ENCODE measurements at regions not wholly inside any gene's neighbourhood (a gene's known extent, or its start where the extent isn't known, plus 50 kb on each side); places are given as distances from the start of the nearest gene placed in this dataset.
A peak's percentile ranks its signal among the peaks of the same experiment; 100 is the strongest.
"Not testable (repeated sequence)": the region's sequence is repeated elsewhere in the genome, so short reads cannot be mapped to it uniquely, and the experiment has no call there.

DNA sequence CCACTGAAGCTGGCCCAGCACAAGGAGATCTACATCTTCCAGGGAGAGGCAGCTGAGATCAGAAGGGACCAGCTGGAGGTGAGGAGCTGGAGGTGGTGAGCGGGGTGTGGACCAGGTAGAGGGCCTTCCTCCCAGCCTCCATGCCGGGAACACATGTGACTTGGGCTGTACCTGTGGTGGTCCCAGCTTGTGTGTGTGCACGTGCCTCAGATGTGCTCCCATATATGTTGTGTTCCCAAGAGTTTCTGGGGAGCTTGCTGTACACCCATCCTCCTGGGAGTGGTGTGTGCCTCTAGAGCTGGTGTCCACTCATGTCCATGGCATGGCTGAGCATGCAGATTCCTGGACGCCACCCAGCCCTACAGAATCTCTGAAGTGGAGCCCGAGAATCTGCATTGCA is 183.7 kb upstream of the AKAP13 start:
- DNase-seq (ENCODE audit: low spot score), result not testable (repeated sequence)

DNA sequence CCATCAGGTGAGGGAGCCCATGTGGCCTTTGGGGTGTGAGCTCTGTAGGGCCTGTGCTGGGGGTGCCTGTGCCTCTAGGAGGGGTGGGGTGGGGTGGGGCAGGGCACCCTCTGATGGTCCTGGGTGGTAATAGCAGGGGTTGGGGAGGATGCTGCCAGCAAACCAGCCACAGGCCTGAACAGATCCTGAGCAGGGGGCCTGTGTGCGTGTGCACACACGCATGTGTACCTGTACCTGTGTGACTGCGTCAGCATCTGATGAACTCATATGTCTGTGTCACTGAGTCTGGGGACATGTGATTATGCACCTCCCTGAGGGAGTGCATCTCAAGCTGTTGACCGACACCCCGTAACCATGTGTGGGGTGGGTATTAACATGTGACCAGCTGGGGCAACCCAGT is 182.8 kb upstream of the AKAP13 start:
- DNase-seq (ENCODE audit: low spot score), result not testable (repeated sequence)

DNA sequence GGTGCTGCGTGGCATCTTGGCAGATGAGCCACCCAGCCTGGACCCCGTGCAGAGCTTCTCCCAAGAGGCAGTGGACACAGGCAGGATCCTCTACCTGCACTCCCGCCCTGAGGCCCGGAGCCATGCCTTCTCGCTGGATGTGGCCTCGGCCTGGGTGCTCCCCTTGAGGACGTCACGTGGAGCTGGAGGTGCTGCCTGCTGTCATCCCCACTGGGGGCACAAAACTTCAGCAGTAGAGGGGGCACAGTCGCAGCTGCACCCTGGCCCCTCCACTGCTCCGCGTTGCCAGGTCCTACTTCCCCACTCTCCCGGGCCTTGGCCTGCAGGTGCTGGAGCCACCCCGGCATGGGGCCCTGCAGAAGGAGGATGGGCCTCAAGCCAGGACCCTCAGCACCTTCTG is 182.0 kb upstream of the AKAP13 start:
- DNase-seq (ENCODE audit: low spot score), result not testable (repeated sequence)

DNA sequence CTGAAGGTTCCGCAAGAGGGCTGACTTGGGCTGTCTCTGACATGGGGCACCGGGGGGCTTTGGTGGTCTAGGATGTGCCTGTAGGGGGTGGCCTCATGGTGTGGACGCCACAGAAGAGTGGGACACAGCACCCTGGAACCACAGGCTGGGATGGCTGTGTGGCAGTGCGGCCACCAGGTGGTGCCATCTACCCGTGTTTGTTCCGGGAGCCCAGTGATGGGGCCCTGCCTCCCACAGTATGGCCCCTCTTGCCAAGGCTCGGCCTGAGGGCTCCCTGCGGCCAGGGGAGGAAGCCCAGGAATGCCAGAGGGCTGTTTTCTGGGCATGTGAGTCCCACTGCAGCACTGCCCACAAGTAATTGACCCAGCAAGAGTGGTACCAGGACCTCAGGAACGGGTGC is 180.2 kb upstream of the AKAP13 start:
- DNase-seq (ENCODE audit: low spot score), result not testable (repeated sequence)

DNA sequence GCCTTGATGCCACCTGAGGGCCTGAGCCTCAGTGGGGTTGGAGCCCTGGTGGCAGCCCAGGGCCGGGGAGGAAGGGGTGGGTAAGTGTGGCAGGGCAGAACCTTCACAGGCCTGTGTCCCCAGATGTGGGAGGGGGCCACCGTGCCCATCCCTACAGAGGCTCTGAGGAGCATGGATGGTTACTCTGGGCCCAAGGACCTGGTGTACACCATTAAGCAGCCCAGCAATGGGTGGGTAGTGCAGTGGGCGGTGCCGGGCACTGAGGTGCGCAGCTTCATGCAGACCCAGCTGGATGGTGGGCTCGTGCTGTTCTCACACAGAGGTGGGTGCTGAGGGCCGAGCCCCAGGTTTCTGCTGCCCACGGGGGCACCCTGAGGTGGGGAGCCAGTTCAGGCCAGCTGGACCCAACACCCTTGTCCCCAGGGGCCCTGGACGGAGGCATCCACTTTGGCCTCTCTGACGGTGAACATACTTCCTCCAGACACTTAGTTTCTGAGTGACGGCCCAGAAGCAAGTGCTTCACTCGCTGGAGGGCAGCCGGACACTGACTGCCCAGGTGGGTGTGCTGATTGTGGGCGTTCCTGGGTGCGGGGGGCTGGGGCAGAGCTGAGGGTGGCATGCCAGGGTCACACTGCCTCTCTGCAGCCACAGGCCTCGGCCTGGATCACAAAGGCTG is 179.1 kb upstream of the AKAP13 start:
- DNase-seq (ENCODE audit: low spot score), result not testable (repeated sequence)

DNA sequence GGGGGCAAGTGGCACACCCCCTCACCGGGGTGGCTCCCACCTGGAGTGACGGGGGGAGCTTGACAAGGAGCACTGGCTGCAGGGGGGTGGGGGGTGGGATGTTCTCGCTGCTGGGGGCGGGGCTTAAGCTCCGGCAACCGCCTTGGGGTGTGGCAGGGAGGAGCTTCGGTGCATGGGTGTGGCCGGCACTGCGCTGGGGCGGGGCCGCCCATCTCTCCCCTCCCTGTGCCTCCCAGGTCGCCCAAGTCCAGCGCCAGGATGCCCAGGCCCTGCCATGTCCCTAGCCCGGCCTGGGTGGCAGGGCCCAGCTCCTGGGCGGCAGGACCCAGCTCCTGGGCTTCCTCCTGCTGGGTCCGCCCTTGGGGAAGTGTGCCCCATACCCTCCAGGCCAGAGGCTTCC is 175.9 kb upstream of the AKAP13 start:
- DNase-seq (ENCODE audit: low spot score), result not testable (repeated sequence)

DNA sequence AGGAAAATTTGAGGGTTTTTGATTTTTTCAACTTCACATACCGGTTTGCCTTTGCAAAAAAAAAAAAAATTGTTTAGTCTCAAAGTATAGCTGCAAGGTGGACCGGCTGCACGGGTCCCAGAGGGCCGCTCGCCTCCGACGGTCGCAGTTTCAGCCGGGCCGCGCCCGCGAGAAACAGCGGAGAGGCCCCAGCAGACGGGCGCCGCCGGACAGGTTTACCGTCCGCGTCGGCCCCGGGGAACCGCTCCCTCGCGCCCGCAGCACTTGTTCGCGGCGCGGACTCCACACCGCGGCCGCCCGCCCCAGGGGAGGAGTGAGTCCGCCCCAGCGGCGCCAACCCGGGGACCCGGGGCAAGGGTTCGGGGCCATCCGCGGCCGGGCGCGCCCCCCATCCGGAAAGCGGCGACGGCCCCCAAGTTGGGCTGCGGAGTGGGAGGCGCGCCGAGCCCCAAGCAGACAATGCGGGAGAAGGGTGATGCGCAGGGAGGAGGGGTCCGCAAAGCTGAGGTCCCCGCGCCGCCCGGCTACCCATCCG is 146.5 kb upstream of the AKAP13 start:
- not testable (repeated sequence) for DNase-seq (ENCODE audit: low spot score)

DNA sequence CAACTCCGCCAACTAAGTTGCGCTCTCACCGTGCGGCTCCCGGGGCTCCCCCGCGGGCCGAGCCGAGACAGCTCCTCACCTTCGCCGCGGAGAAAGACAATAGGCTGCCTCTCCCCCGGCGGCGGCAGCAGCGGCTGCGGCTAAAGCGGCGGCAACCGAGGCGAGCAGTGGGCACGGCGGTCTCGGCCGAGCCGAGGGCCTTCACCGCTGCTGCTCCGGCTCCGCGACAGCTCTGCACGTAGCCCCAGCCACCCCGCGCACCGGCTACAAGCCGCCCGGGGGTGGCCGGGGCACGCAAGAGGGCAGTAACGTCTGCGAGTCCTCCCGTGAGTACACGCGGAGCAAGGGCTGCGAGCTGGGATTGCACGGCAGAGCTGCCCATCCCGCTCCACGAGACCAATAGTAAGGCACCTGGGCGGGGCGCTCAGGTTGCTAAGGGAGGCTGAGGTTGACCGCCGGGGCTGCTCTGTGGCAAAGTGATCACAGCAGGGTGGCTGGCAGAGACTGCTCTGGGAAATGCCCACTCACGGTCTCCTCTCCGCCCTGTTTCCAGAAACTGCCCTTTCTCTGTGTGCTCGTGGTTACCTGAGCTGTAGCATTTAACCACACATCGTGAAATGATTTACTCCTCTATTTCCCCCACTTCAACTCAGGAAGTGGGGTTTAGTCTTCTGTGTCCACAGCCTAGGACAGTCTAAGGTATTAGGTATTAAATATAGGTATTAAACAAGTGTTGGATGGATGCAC is 145.8 kb upstream of the AKAP13 start:
- not testable (repeated sequence) for DNase-seq (ENCODE audit: low spot score)

DNA sequence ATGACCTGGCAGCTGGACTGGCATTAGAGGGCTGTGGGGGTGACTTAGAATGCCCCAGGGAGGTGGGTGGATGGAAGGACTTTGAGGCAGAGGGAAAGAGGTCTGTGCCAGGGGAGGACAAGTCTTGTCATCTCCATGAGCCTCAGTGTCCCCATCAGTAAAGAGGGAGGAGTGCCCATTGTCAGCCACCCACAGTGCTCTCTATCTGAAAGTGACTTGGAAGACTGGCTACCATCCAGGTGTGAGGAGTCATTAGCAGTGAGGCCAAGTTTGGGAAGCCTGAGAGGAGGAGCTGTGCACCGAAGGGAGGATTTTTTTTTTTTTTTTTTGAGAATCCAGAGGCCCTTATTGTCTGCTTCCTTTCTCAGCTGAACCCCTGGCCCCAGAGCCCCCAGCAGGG is 136.3 kb upstream of the AKAP13 start:
- not testable (repeated sequence) for DNase-seq (ENCODE audit: low spot score)

DNA sequence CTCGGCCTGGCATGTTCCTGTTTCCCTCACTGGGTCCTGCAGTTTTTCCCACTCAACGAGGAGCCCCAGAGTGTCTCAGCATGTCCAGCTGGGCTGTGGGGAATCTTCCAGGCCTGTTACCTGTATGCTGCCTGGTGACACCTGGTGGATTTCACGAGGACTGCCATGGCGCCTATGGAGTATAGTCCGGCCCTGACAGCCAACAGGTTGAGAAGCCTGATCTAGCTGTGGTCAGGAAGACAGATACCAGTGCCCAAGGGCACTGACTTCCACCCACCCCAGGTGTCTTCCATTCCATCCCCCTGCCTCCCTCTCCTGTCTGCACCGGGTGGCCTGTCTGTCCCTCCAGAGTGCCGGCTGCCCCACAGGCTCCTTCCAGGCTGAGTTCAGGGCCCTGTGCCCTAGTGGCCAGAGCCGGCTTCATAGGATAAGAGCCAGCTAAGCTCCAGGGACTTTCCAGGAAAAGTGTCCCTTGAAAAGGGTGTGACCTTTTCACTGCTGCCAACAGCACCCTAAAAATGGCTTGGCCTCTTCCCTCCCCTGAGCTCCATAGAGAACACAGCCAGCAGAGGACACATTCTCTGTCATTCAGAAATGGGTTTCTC is 129.4 kb upstream of the AKAP13 start:
- peak; percentile 80 for DNase-seq (ENCODE audit: low spot score)

DNA sequence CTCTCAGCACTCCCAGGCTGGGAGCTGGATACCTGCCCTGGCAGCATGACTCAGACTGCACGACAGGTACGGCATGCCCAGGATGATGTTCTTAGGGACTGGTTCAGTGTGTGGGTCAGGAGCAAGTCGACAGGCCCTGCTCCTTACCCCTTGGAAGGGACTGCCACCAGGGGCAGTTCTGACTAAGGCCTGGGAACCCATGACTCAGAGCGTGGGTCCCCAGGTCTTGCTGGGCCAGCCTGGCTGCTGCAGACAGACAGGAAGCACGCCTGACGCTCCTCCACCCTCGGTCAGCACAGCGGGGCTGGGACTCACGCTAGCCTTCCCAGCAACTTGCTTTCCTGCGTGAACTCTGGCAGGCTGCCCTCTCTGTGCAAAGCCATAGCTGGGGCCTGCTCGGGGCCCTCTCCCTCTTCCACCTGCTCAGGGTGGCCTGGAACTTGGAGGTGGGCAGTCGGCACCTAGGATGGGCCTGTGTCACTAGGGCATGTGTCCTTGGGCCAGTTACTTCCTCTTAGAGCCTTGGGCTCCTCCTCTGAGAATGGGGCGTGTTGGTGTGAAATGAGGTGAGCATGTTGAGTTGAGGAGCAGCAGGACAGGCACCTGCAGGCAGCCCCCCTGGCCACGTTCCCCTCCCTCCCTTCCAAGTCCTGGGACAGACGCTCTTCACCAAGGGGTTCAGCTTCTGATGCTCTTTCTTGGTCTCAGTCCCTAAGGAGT is 127.0 kb upstream of the AKAP13 start:
- DNase-seq (ENCODE audit: low spot score), result peak; percentile 66

DNA sequence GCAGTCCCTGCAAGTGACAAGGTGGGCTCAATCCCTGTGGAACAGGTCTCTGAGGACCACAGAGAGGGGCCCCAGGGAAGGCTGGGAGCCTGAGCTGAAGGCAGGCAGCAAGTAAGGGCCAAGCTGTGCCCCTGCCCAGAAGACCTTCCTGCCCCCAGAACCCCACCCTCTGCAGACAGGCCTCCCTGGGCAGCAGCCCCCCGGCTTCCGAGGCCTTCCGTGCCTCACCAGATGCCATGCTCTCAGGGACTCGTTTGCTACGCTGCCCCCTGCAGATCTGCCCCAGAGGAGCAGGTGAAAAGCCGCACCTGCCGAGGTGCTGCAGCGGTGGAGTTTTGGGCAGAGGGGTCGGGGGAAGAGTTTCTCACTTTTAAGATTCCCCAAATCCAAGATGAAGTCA is 125.4 kb upstream of the AKAP13 start:
- not testable (repeated sequence) for DNase-seq (ENCODE audit: low spot score)

DNA sequence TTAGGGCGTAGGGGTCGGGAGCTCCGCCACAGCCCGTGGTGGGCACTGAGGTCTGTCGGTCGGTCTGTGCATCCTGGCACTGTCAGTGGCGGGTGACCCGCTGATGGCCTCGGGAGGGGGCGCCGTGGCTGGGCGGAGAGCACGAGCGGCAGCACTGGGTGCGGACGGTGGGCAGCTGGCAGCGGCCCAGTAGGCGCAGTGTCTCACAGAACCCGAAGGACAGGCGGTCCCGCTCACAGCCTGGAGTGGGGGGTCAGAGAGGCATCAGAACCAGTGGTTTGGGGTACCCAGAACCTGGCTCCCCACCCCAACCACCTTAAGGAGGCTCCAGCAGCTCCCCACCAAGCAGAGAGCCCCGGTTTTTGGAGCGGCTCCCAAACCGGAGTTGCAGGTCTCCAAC is 124.9 kb upstream of the AKAP13 start:
- not testable (repeated sequence) for DNase-seq (ENCODE audit: low spot score)

DNA sequence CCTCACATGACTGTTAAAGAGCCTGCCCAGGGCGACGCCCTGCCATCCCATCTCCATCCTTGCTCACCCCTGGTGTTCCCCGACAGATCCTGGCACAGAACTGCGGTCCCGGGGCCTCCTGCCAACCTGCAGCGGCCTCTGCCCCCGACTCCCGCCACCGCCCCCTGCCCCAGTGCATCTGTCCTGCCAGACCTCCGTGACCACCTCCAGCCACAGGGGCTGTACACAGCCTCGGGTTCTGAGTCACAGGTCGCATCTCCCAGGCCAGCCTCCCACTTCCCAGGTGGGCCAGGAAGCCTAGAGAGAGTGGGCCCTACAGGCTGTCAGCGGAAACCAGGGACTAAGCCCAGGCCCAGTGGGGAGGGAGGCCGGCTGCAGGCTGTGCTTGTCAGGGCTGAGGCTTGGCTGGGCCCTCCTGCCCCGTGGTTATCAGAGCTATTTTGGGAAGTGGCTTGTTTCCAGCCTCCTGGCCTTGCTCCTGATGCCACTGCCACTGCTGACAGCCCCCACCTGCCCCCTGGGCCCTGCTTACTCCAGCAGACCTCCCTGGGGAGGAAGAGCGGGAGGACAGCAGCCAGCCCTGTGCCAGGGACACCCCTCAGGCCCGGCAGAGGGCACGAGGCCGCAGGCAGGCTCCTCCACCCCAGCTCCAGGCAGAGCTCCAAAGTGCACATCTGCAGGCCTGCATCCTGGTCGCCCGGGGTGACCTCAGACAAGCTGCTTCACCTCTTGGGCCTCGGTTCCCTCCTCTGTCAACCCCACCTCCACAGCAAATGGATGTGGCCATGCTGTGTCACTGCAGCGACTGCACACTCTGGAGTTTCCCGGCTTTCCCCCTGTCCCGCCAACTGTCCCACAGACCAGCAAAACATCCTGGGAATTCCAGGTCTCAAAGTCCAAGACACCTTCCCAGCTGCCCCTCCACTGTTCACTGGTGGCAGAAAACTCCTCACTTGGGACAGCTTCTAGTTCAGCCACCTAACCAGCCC is 124.1 kb upstream of the AKAP13 start:
- DNase-seq (ENCODE audit: low spot score), result not testable (repeated sequence)

DNA sequence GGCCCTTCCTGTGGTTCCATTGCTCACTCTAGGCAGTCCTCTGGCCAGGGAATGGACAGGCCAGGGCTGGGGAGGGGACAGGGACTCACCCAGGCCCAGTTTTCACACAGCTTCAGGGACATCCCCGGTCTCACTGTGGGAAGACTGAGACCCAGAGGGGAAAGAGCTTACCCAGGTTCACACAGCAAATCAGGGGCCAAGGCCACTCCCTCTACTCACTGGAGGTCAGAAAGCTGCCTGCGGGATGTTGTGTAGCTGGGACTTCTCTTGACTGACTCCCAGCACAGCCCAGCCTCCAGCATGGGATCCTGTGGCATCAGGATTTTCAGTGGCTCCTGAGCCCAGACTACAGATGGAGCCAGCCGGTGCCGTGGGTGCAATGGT is 122.3 kb upstream of the AKAP13 start:
- not testable (repeated sequence) for DNase-seq (ENCODE audit: low spot score)

DNA sequence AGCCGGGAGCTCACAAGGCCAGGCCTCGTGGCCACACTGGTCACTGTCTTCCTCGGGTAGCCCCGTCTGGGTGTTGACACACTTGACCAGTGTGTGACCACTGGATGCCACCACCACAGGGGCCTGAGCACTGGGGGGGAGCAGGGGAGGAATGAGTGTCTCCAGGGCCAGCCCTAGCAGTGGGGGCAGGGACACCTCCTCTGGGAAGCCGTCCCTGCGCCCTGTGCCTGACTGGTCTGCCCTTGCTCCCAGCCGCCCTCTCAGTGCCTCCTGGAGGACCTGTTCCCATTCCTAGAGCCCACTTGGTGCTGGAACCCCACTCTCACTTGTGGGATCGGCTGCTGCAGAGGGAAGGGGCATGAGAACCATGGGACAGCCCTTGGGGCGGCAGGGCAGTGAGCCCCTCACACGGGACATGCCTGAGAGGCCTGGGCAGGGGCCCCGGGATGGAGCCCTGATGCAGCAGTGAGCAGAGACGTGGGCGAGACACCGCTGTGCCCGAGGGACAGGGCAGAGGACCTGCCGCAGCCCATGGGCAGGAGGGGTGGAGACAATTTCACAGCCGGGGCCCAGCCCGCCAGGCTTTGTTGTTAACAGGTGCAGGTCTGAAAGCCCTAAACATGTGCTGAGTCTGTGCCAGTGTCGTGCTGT is 121.7 kb upstream of the AKAP13 start:
- DNase-seq (ENCODE audit: low spot score), result not testable (repeated sequence)

DNA sequence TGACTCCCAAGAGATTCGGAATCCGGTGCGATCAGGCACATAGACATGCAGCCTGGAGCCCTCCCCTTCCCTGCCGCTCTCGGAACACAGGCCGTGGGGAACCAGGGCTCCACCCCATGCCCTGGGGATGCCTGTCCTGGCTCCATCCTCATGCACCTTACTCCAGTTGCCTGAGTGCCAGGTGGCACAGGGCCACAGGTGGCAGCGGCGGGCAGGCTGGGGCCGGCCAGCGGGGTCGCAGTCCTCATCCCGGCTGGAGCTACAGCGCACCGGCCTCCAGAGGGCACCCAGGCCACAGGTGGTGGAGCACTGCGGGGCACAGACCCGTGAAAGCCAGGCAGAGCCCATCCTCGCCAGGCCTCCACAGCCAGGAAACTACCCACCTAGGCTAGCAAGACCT is 119.9 kb upstream of the AKAP13 start:
- DNase-seq (ENCODE audit: low spot score), result not testable (repeated sequence)

DNA sequence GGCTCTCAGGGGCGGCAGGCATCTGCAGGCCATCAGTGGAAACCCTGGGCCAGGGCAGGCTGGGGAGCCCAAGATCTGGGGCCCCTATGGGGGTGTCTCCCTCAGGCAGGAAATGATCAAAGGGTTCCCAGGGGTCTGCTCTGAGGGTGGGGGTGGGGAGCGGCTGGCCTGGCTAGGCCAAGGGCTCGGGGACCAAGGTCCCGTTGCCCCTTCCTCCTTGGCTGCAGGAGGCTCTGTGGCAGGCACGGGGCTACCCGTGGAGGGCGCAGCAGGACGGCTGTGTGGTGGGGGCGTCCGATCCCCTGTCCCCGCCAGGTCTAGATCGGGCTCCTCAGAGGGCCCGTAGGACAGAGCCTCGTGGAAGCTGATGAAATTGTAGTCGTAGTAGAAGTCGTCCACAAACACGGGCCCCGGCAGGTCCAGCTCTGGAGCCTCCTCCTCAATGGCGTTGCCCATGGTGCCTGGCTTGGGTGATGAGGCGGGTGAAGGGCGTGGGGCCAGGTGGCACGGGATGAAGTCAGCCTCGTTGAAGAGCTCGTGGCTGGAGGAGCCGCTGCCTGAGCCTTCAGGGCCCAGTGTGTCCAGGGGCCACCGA is 117.8 kb upstream of the AKAP13 start:
- not testable (repeated sequence) for DNase-seq (ENCODE audit: low spot score)

DNA sequence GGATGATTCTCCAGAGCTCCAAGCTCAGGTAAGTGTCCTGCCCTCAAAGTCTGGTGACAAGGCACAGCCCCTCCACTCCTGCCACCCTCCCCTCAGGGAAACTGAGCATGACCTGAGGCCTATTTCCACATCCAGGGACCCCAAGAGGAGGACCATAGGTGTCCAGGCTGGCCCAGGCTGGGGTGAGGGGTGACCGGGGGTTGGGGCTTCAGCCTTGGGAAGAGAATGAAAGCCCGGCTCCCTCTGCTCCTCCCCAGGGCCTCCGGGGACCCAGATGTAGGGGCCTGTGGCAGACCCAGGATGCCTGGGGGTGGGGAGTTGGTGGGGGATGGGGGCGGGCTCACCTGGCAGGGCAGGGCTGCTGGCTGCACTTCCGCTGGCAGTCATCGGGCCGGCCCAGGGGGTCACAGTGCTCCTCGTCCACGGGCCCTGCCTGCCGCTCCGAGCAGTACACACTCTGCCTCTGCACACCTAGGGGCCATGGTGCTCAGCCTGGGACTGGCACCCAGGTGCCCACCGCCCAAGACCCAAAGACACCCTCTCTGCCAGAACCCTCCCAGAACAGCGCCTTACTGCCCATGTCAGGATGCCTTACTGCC is 116.5 kb upstream of the AKAP13 start:
- not testable (repeated sequence) for DNase-seq (ENCODE audit: low spot score)
